A673 (cell line): ENCODE measurements at regions not wholly inside any gene's neighbourhood (a gene's known extent, or its start where the extent isn't known, plus 50 kb on each side); places are given as distances from the start of the nearest gene placed in this dataset.

Experiments used
- BruUV-seq: library from RNA; stranded (reverse); fragments of 400-500 nt; replicated peaks from 2 replicates; lab custom pipeline; 2021; lab: Mats Ljungman, UMichigan
- CTCF ChIA-PET: fragments of 300-600 bp; sonication (Branson Sonifier 250); formaldehyde crosslinking; loops from one replicate; lab custom pipeline; 2022; ENCODE audit warnings: antibody characterized with exemption; lab: Charles Lee
- POLR2A ChIA-PET: fragments of 300-600 bp; sonication (Branson Sonifier 250); formaldehyde crosslinking; loops from one replicate; lab custom pipeline; 2022; ENCODE audit warnings: antibody characterized with exemption; ENCODE audit not compliant: low non-redundant PET; lab: Charles Lee
- DNase-seq: peaks from one replicate; pipeline ENCODE4 v3.0.0-alpha.2; 2015; ENCODE audit warnings: low spot score
- H3K27ac ChIP-seq: fragments of 200-600 bp; sonication (generic); 2 replicates; pipeline ENCODE4 v1.5.1; 2016; ENCODE audit warnings: mixed run types, low read depth, mild to moderate bottlenecking, mixed read lengths, antibody characterized with exemption, low read length; ENCODE audit not compliant: poor library complexity, severe bottlenecking
- H3K27me3 ChIP-seq: fragments of 200-600 bp; sonication (generic); replicated peaks from 2 replicates; pipeline ENCODE4 v1.6.1; 2017; ENCODE audit warnings: mixed run types, low read depth, mild to moderate bottlenecking, mixed read lengths, antibody characterized with exemption, low read length; ENCODE audit not compliant: insufficient read depth, poor library complexity
- H3K36me3 ChIP-seq: fragments of 200-600 bp; sonication (generic); 2 replicates; pipeline ENCODE4 v1.6.1; 2016; ENCODE audit warnings: mixed run types, mild to moderate bottlenecking, mixed read lengths, antibody characterized with exemption, low read length; ENCODE audit not compliant: insufficient read depth, poor library complexity, severe bottlenecking
- H3K4me1 ChIP-seq: fragments of 200-600 bp; sonication (generic); 2 replicates; pipeline ENCODE4 v1.6.1; 2017; ENCODE audit warnings: mixed run types, mild to moderate bottlenecking, mixed read lengths, antibody characterized with exemption, low read length; ENCODE audit not compliant: insufficient read depth, poor library complexity, severe bottlenecking
- H3K4me3 ChIP-seq: fragments of 200-600 bp; sonication (generic); 2 replicates; pipeline ENCODE4 v1.5.1; 2016; ENCODE audit warnings: low read depth, mixed run types, mild to moderate bottlenecking, mixed read lengths, low read length; ENCODE audit not compliant: poor library complexity, severe bottlenecking
- H3K9me3 ChIP-seq: fragments of 200-600 bp; sonication (generic); 2 replicates; pipeline ENCODE4 v1.6.1; 2016; ENCODE audit warnings: mixed run types, low read depth, mild to moderate bottlenecking, mixed read lengths, antibody characterized with exemption, low read length; ENCODE audit not compliant: poor library complexity, severe bottlenecking
- EZH2 ChIP-seq: fragments of 200-600 bp; sonication (generic); IDR thresholded peaks from 2 replicates; pipeline ENCODE4 v1.6.1; 2017; ENCODE audit warnings: borderline replicate concordance, low read depth, mild to moderate bottlenecking, mixed read lengths, antibody characterized with exemption, low read length; ENCODE audit not compliant: poor library complexity, severe bottlenecking
- intact Hi-C: fragments of 100-400 bp; cut with micrococcal nuclease; formaldehyde crosslinking; loops from one replicate; pipeline ENCODE4 v1.10.0; 2022; ENCODE audit not compliant: unreplicated experiment
- TF ChIP-seq, protein P1 (sequence below): fragments of 300-800, 200-600 bp; sonication (generic); conservative IDR thresholded peaks from 2 replicates; pipeline ENCODE4 v1.5.1; 2017; ENCODE audit warnings: low read depth, mild to moderate bottlenecking, antibody characterized with exemption, low read length, moderate library complexity, mixed read lengths

DNA sequence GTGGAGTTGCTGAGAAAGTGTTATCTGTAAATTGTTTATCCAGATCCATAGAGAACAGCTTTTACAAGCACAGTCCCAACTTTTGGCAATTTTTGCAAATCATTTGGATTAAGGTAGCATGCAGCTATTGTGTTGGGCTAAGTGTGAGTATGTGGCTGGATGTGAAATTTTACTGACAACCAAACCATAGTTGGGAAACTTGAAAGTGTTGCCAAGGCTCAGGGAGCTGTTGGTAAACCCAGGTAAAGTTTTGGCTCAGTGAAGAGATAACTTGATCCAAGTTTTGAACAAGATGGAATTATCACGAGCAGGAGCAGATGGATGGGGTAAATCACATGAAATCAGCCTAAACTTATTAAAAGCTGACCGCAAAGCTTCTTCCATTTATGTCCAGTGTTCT lies 90.0 kb upstream of the HES1 start:
- intact Hi-C loops = no loop called here

DNA sequence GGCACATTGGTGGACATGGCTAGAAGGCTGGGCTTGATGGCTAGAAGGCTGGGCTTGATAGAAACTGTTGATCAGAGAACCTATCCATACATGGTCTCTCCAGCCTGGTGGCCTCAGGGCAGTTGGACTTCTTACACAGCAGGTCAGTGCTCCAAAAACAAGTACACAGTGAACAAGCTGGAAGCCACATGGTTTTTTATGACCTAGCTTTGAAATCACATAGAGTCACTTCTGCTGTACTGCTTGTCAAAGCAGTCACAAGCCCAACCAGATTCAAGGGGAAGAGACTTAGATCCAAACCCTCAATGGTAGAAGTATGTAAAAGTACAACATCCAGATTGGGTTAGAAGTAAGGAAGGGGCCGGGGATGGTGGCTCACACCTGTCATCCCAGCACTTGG lies 89.4 kb upstream of the HES1 start:
- CTCF ChIA-PET = no interaction called here
- H3K27me3 ChIP-seq = no peaks in the 10 kb centered on the region
- H3K9me3 ChIP-seq = peaks cover 13% of the 10 kb centered on the region
- no peak for TF ChIP-seq EZH2
- TF ChIP-seq, protein P1, sequence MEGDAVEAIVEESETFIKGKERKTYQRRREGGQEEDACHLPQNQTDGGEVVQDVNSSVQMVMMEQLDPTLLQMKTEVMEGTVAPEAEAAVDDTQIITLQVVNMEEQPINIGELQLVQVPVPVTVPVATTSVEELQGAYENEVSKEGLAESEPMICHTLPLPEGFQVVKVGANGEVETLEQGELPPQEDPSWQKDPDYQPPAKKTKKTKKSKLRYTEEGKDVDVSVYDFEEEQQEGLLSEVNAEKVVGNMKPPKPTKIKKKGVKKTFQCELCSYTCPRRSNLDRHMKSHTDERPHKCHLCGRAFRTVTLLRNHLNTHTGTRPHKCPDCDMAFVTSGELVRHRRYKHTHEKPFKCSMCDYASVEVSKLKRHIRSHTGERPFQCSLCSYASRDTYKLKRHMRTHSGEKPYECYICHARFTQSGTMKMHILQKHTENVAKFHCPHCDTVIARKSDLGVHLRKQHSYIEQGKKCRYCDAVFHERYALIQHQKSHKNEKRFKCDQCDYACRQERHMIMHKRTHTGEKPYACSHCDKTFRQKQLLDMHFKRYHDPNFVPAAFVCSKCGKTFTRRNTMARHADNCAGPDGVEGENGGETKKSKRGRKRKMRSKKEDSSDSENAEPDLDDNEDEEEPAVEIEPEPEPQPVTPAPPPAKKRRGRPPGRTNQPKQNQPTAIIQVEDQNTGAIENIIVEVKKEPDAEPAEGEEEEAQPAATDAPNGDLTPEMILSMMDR = no peak
- no peak overlapping the region for H3K27ac ChIP-seq
- intact Hi-C loops = no loop called here
- POLR2A ChIA-PET = no interaction called here
- no peak overlapping the region for H3K4me3 ChIP-seq
- H3K4me1 ChIP-seq = peaks cover 12% of the 10 kb centered on the region
- H3K36me3 ChIP-seq = no peaks in the 10 kb centered on the region
- DNase-seq = no peak
- no TSS peak for BruUV-seq

More for the DNA sequence above, 90.0 kb upstream of the HES1 start:
- CTCF ChIA-PET = no interaction called here
- H3K4me3 ChIP-seq = no peak overlapping the region
- no peaks in the 10 kb centered on the region for H3K27me3 ChIP-seq
- H3K9me3 ChIP-seq = peaks cover 7% of the 10 kb centered on the region
- no peak for DNase-seq
- peaks cover 12% of the 10 kb centered on the region for H3K4me1 ChIP-seq
- no peak overlapping the region for H3K27ac ChIP-seq
- BruUV-seq = no TSS peak
- POLR2A ChIA-PET = no interaction called here
- H3K36me3 ChIP-seq = no peaks in the 10 kb centered on the region
- TF ChIP-seq, protein P1 = no peak
- TF ChIP-seq EZH2 = no peak

DNA sequence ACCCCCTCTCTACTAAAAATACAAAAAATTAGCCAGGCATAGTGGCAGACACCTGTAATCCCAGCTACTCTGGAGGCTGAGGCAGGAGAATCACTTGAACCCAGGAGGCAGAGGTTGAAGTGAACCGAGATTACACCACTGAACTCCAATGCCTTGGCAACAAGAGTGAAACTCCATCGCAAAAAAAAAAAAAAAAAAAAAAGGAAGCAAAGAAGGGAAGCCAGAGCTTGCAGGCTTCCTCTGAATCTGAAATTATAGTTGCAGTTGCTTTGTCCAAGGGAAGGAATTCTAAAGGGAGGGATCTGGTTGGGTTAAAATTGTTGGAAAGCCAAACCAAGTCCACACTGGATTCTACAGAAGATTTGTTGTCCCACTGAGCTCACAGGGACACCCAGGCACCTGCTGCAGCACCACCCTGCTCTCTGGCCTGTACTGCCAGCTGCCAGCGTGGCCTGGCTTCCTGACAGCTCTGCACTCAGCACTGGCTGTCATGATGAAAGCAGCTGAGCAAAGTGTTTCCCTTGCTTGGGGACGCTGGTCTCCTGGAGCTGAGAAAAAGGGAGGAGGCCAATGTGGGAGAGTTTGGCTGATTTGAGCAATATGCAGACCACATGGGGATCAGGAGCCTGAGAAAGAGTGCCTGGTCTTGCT lies 88.8 kb upstream of the HES1 start:
- TF ChIP-seq EZH2 = no peak
- TF ChIP-seq, protein P1 = no peak
- intact Hi-C loops = no loop called here
- no TSS peak for BruUV-seq
- no peak for DNase-seq
- H3K9me3 ChIP-seq = peaks cover 17% of the 10 kb centered on the region
- CTCF ChIA-PET = no interaction called here
- no peak overlapping the region for H3K4me3 ChIP-seq
- H3K27me3 ChIP-seq = no peaks in the 10 kb centered on the region
- no peaks in the 10 kb centered on the region for H3K36me3 ChIP-seq
- H3K27ac ChIP-seq = no peak overlapping the region
- POLR2A ChIA-PET = interaction anchor here (0.6 kb wide), 1 partner anchor 1100 kb away, joined by 8 read pairs; no protein-coding TSS in a partner anchor
- H3K4me1 ChIP-seq = peaks cover 12% of the 10 kb centered on the region
